SK-N-SH (cell line): ENCODE measurements at regions not wholly inside any gene's neighbourhood (a gene's known extent, or its start where the extent isn't known, plus 50 kb on each side); places are given as distances from the start of the nearest gene placed in this dataset.
A peak's percentile ranks its signal among the peaks of the same experiment; 100 is the strongest.
"Not testable (repeated sequence)": the region's sequence is repeated elsewhere in the genome, so short reads cannot be mapped to it uniquely, and the experiment has no call there.

Source experiments
- CTCF ChIA-PET: fragments of 300-600, 350-600 bp; formaldehyde crosslinking; extraction: SDS; loops from one replicate; lab custom pipeline; 2021; lab: Yijun Ruan, JAX
- POLR2A ChIA-PET: fragments of 350-600 bp; sonication (Branson Sonifier 250); formaldehyde crosslinking; extraction: SDS; loops from one replicate; lab custom pipeline; 2020; ENCODE audit warnings: antibody characterized with exemption, inconsistent platforms; lab: Yijun Ruan, JAX
- DNase-seq: peaks from one replicate; pipeline ENCODE4 v3.0.0; 2012
- H2AFZ ChIP-seq: fragments of 200-600 bp; sonication (generic); 2 replicates; pipeline ENCODE4 v1.8.1; 2016; ENCODE audit warnings: antibody characterized with exemption, mild to moderate bottlenecking, low read depth
- H3F3A ChIP-seq: fragments of 200-600 bp; sonication (generic); replicated peaks from 2 replicates; pipeline ENCODE3; 2016; ENCODE audit warnings: antibody characterized with exemption, mild to moderate bottlenecking; ENCODE audit not compliant: insufficient read depth
- H3K27ac ChIP-seq, 2 experiments: fragments of 200-500 bp in 1 of 2; fragments of 200-600 bp in 1 of 2; sonication (Bioruptor generic) in 1 of 2; sonication (generic), shearing (Covaris generic) in 1 of 2; 2 replicates each; pipeline versions ENCODE4 v1.5.1 to v1.6.1; 2014 to 2016; ENCODE audit warnings: low read depth in 2 of 2, inconsistent platforms in 1 of 2, low read length in 1 of 2, mild to moderate bottlenecking in 1 of 2, mixed read lengths in 1 of 2
- H3K27me3 ChIP-seq: fragments of 200-600 bp; sonication (generic), shearing (Covaris generic); 2 replicates; pipeline ENCODE4 v1.6.1; 2016; ENCODE audit warnings: mixed run types; ENCODE audit not compliant: insufficient read depth
- H3K36me3 ChIP-seq, 2 experiments: fragments of 200-500 bp in 1 of 2; fragments of 200-600 bp in 1 of 2; sonication (Bioruptor generic) in 1 of 2; sonication (generic) in 1 of 2; replicated peaks in 1 of 2; 2 replicates each; pipeline versions ENCODE3 to v1.5.1; 2014 to 2016; ENCODE audit warnings: low read length in 1 of 2, mild to moderate bottlenecking in 1 of 2; ENCODE audit not compliant: insufficient read depth in 2 of 2, control insufficient read depth in 1 of 2
- H3K4me1 ChIP-seq, 2 experiments: fragments of 200-500 bp in 1 of 2; fragments of 200-600 bp in 1 of 2; sonication (Bioruptor generic) in 1 of 2; sonication (generic), shearing (Covaris generic) in 1 of 2; 2 replicates each; pipeline versions ENCODE4 v1.5.1 to v1.6.1; 2014 to 2016; ENCODE audit warnings: low read depth in 1 of 2, low read length in 1 of 2, mixed run types in 1 of 2; ENCODE audit not compliant: insufficient read depth in 2 of 2, control insufficient read depth in 1 of 2
- H3K4me2 ChIP-seq: fragments of 200-600 bp; sonication (generic), shearing (Covaris generic); 2 replicates; pipeline ENCODE4 v1.6.1; 2017; ENCODE audit warnings: mixed run types
- H3K4me3 ChIP-seq, 2 experiments: fragments of 200-500 bp in 1 of 2; fragments of 200-600 bp in 1 of 2; sonication (Bioruptor generic) in 1 of 2; sonication (generic), shearing (Covaris generic) in 1 of 2; 2 replicates each; pipeline versions ENCODE4 v1.5.1 to v1.8.1; 2014 to 2016; ENCODE audit warnings: low read depth in 2 of 2, inconsistent platforms in 1 of 2, low read length in 1 of 2, mild to moderate bottlenecking in 1 of 2, mixed read lengths in 1 of 2, moderate library complexity in 1 of 2
- H3K79me2 ChIP-seq: fragments of 200-600 bp; sonication (generic); 2 replicates; pipeline ENCODE4 v1.8.1; 2017; ENCODE audit warnings: mild to moderate bottlenecking; ENCODE audit not compliant: insufficient read depth
- H3K9ac ChIP-seq: fragments of 200-600 bp; sonication (generic); 2 replicates; pipeline ENCODE4 v1.6.1; 2017; ENCODE audit warnings: mixed run types
- H3K9me2 ChIP-seq: fragments of 200-600 bp; sonication (generic); 2 replicates; pipeline ENCODE4 v1.6.1; 2017; ENCODE audit warnings: mixed run types
- H3K9me3 ChIP-seq: fragments of 200-600 bp; sonication (generic); 2 replicates; pipeline ENCODE4 v1.6.1; 2017; ENCODE audit warnings: mixed run types, mild to moderate bottlenecking, moderate library complexity
- H4K20me1 ChIP-seq: fragments of 200-600 bp; sonication (generic); 2 replicates; pipeline ENCODE4 v1.6.1; 2017; ENCODE audit warnings: mild to moderate bottlenecking, mixed run types; ENCODE audit not compliant: insufficient read depth
- CHD2 ChIP-seq: fragments of 150-350 bp; IDR thresholded peaks from 2 replicates; pipeline ENCODE4 v1.6.1; 2018; ENCODE audit warnings: low read length; ENCODE audit not compliant: partially characterized antibody
- ELF1 ChIP-seq: IDR thresholded peaks from 2 replicates; pipeline ENCODE4 v1.4.0; 2012
- EP300 ChIP-seq, 2 experiments: IDR thresholded peaks; 2 replicates each; pipeline versions ENCODE4 v1.4.0 to v1.6.1; 2012; ENCODE audit warnings: borderline replicate concordance in 1 of 2, low read depth in 1 of 2, low read length in 1 of 2
- EZH2phosphoT487 ChIP-seq: fragments of 200-600 bp; sonication (generic); IDR thresholded peaks from 2 replicates; pipeline ENCODE4 v1.6.1; 2017; ENCODE audit warnings: low read depth, mixed run types, mild to moderate bottlenecking, antibody characterized with exemption, moderate library complexity, borderline replicate concordance
- GABPA ChIP-seq: IDR thresholded peaks from 2 replicates; pipeline ENCODE4 v1.4.0; 2012; ENCODE audit warnings: low read depth, mild to moderate bottlenecking
- IRF3 ChIP-seq: fragments of 150-350 bp; IDR thresholded peaks from 2 replicates; pipeline ENCODE4 v1.6.1; 2016; ENCODE audit warnings: mild to moderate bottlenecking, low read depth, low read length
- NRF1 ChIP-seq: IDR thresholded peaks from 2 replicates; pipeline ENCODE4 v1.6.1; 2012; ENCODE audit warnings: low read depth, mild to moderate bottlenecking, low read length
- RCOR1 ChIP-seq: fragments of 150-350 bp; IDR thresholded peaks from 2 replicates; pipeline ENCODE4 v1.6.1; 2017; ENCODE audit warnings: antibody characterized with exemption, low read length
- TCF12 ChIP-seq: IDR thresholded peaks from 2 replicates; pipeline ENCODE4 v1.4.0; 2012
- TEAD4 ChIP-seq: IDR thresholded peaks from 2 replicates; pipeline ENCODE4 v1.4.0; 2012; ENCODE audit warnings: mild to moderate bottlenecking, borderline replicate concordance; ENCODE audit not compliant: insufficient read depth
- USF2 ChIP-seq: fragments of 150-350 bp; IDR thresholded peaks from 2 replicates; pipeline ENCODE4 v1.6.1; 2017; ENCODE audit warnings: antibody characterized with exemption, low read length, low read depth, borderline replicate concordance
- YY1 ChIP-seq: IDR thresholded peaks from 2 replicates; pipeline ENCODE4 v1.4.0; 2012; ENCODE audit warnings: low read depth, mild to moderate bottlenecking
- ZBTB33 ChIP-seq: IDR thresholded peaks from 2 replicates; pipeline ENCODE4 v1.4.0; 2012; ENCODE audit warnings: low read depth, borderline replicate concordance
- WGBS: methylation state at CpG from one replicate; pipeline ENCODE4 v1.1.6; 2017; ENCODE audit warnings: low lambda C conversion rate; 5-methylcytosine and 5-hydroxymethylcytosine counted together

- peak overlapping the region in 1 of 2 experiments; percentile 68; a peak in 2 of 4 replicates for H3K27ac ChIP-seq
- TF ChIP-seq ZBTB33 (no peak), TCF12 (peak; percentile 7; the same call in 1 of the 2 replicates), RCOR1 (peak; percentile 86), EP300 (IDR thresholded peaks at IDR 0.05; ENCODE audit: borderline replicate concordance in 1 of 2, low read depth in 1 of 2, low read length in 1 of 2) (peak in 1 of 2 experiments; percentile 20; a peak in 1 of 4 replicates)
- POLR2A ChIA-PET, result no interaction called here
- no peaks in the 10 kb centered on the region for H3K36me3 ChIP-seq
- no peak overlapping the region for H2AFZ ChIP-seq
- no peak overlapping the region for H3K9ac ChIP-seq
- H3K9me3 ChIP-seq, result no peaks in the 10 kb centered on the region
- H3K4me2 ChIP-seq, result no peak overlapping the region
- no peaks in the 10 kb centered on the region for H3K27me3 ChIP-seq
- H3F3A ChIP-seq, result no peaks in the 10 kb centered on the region
- no peaks in the 10 kb centered on the region for H3K79me2 ChIP-seq
- H3K4me3 ChIP-seq, result no peak overlapping the region
- DNase-seq, result peak; percentile 63
- no peaks in the 10 kb centered on the region for H4K20me1 ChIP-seq
- CTCF ChIA-PET, result interaction anchor here (1.2 kb wide), 1 partner anchor 10 kb away, joined by 3 read pairs; no protein-coding TSS in a partner anchor
- H3K4me1 ChIP-seq, result peaks cover 0 to 8% of the 10 kb centered on the region in 2 experiments; a peak in 2 of 4 replicates
- H3K9me2 ChIP-seq, result no peaks in the 10 kb centered on the region
- WGBS, result 6% methylated on average over 4 of the region's 4 CpGs
Measured at GRCh38 chr5:9765419-9766140, 135.4 kb upstream of the TAS2R1 start.

GRCh38 chr5:9761706-9762105, 131.6 kb upstream of the TAS2R1 start:
- Histone ChIP-seq H3K79me2 (no peaks in the 10 kb centered on the region), H3K27ac (no peak overlapping the region), H3K9ac (no peak overlapping the region), H3K4me2 (no peak overlapping the region), H3K36me3 (no peaks in the 10 kb centered on the region), H3K4me3 (no peak overlapping the region), H3K27me3 (no peaks in the 10 kb centered on the region), H2AFZ (no peak overlapping the region), H4K20me1 (no peaks in the 10 kb centered on the region), H3F3A (no peaks in the 10 kb centered on the region), H3K9me2 (no peaks in the 10 kb centered on the region), H3K4me1 (peaks cover 0 to 8% of the 10 kb centered on the region in 2 experiments; a peak in 2 of 4 replicates), H3K9me3 (no peaks in the 10 kb centered on the region)
- 25% methylated on average over 4 of the region's 4 CpGs for WGBS
- TF ChIP-seq TCF12 (no peak), GABPA (no peak), USF2 (no peak), ELF1 (no peak), TEAD4 (no peak), NRF1 (no peak), IRF3 (no peak), CHD2 (no peak), YY1 (no peak), EP300 (IDR thresholded peaks at IDR 0.05; ENCODE audit: borderline replicate concordance in 1 of 2, low read depth in 1 of 2, low read length in 1 of 2) (no peak), EZH2phosphoT487 (no peak)
- CTCF ChIA-PET, result interaction anchor here (1.5 kb wide), 1 partner anchor 41 kb away, joined by 3 read pairs; no protein-coding TSS in a partner anchor
- POLR2A ChIA-PET, result no interaction called here
- no peak for DNase-seq

GRCh38 chr5:9752670-9753069, 122.5 kb upstream of the TAS2R1 start:
- 56% methylated on average over 3 of the region's 5 CpGs for WGBS
- POLR2A ChIA-PET, DNase-seq, H3K4me1 ChIP-seq, H3K36me3 ChIP-seq, H3K4me2 ChIP-seq, CTCF ChIA-PET, H4K20me1 ChIP-seq, H3K4me3 ChIP-seq, H3K27ac ChIP-seq, H3K9me2 ChIP-seq, H3K79me2 ChIP-seq, H3K27me3 ChIP-seq, H2AFZ ChIP-seq, H3F3A ChIP-seq, H3K9ac ChIP-seq, H3K9me3 ChIP-seq: not testable (repeated sequence)
